Mammary epithelial cell (primary cell): ENCODE measurements at regions not wholly inside any gene's neighbourhood (a gene's known extent, or its start where the extent isn't known, plus 50 kb on each side); places are given as distances from the start of the nearest gene placed in this dataset.

Experiments
- CTCF ChIP-seq, 2 donors: IDR thresholded peaks in 1 of 2; conservative IDR thresholded peaks in 1 of 2; 2 replicates each; pipeline ENCODE4 v1.5.1; 2011 to 2012; ENCODE audit warnings: inconsistent platforms in 2 of 2, low read length in 2 of 2, mild to moderate bottlenecking in 2 of 2, control low read depth in 1 of 2, low read depth in 1 of 2; ENCODE audit not compliant: insufficient read depth in 1 of 2; ENCODE audit errors: extremely low read depth in 1 of 2
- EZH2 ChIP-seq: IDR thresholded peaks from 2 replicates; pipeline ENCODE4 v1.6.1; 2012; ENCODE audit warnings: low read length, inconsistent platforms, borderline replicate concordance

- TF ChIP-seq CTCF (conservative IDR thresholded peaks at IDR 0.05 in 1 of 2, IDR thresholded peaks at IDR 0.05 in 1 of 2; ENCODE audit: extremely low read depth in 1 of 2, insufficient read depth in 1 of 2, low read depth in 1 of 2, low read length in 2 of 2) (no peak), EZH2 (no peak)
These were observed 611.1 kb downstream of the AJAP1 start for GRCh38 chr1:5265438-5266075.
